NCI-H748 (cell line): ENCODE measurements at regions not wholly inside any gene's neighbourhood (a gene's known extent, or its start where the extent isn't known, plus 50 kb on each side); places are given as distances from the start of the nearest gene placed in this dataset.
"Not testable (repeated sequence)": the region's sequence is repeated elsewhere in the genome, so short reads cannot be mapped to it uniquely, and the experiment has no call there.

Experiments used
- DNase-seq: peaks from one replicate; lab custom pipeline; 2025; ENCODE audit not compliant: unreplicated experiment; lab: John Stamatoyannopoulos, UW

GRCh38 chr18:52236131-52236530 is 103.9 kb upstream of the DCC start:
- no peak for DNase-seq

- DNase-seq = no peak
These were observed 102.4 kb upstream of the DCC start for GRCh38 chr18:52237551-52237950.

- DNase-seq = no peak
These were observed 97.3 kb upstream of the DCC start for GRCh38 chr18:52242711-52243110.

GRCh38 chr18:52244658-52245057 is 95.3 kb upstream of the DCC start:
- no peak for DNase-seq

GRCh38 chr18:52254367-52254766 is 85.6 kb upstream of the DCC start:
- no peak for DNase-seq

GRCh38 chr18:52257417-52257816 is 82.6 kb upstream of the DCC start:
- DNase-seq = not testable (repeated sequence)

GRCh38 chr18:52275817-52276216 is 64.2 kb upstream of the DCC start:
- DNase-seq = no peak

- DNase-seq = no peak
These were observed 62.2 kb upstream of the DCC start for GRCh38 chr18:52277785-52278184.

GRCh38 chr18:52278191-52278590 is 61.8 kb upstream of the DCC start:
- DNase-seq = peak; percentile 63

- DNase-seq = no peak
These were observed 59.3 kb upstream of the DCC start for GRCh38 chr18:52280702-52281101.

- DNase-seq = no peak
These were observed 56.1 kb upstream of the DCC start for GRCh38 chr18:52283927-52284326.

- DNase-seq = no peak
These were observed 53.3 kb upstream of the DCC start for GRCh38 chr18:52286675-52287074.

GRCh38 chr18:52287151-52287550 is 52.8 kb upstream of the DCC start:
- no peak for DNase-seq

GRCh38 chr18:52288403-52289004 is 51.5 kb upstream of the DCC start:
- peak; percentile 82 for DNase-seq

GRCh38 chr18:52289392-52289791 is 50.6 kb upstream of the DCC start:
- DNase-seq = peak; percentile 51
